ENCODE measurements at regions not wholly inside any gene's neighbourhood (a gene's known extent, or its start where the extent isn't known, plus 50 kb on each side); places are given as distances from the start of the nearest gene placed in this dataset.

DNA sequence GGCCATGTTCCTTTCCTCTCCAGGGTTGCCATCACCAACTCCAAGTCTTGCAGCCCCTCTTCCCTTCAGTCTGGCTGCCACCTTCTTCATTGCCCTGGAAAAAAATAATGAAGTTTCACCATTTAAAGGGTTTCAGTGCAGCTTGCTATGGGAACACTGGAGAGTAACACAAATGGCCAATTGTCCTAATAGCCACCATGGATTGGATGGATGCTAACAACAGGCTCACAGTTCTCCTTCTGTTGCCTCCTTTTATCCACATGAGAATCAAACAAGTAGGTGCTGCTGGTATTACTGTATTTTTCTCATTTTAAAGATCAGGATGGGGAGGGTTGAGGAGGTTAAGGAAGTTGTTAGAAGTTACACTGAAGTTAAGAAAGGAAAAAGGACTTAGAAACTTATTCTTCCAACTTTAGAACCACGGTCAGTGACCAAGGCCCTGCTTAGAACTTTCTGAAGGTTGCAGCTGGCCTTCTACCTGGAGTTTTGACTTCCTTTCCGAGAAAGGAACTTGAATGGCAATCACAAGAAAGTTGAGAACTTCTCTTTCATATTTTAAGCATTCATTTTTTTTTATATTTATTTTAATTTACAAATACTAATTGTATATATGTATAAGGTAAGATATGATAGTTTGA lies 198.0 kb upstream of the MAF start:
- Histone ChIP-seq H4K91ac (ENCODE audit: insufficient read length, low read depth, low read length) (no peak overlapping the region), H2BK15ac (ENCODE audit: low read depth, low read length) (no peak overlapping the region), H3K27ac (ENCODE audit: insufficient read length, low read depth, low read length) (no peak overlapping the region), H2AK5ac (ENCODE audit: insufficient read length, low read length) (no peak overlapping the region), H3K9ac (ENCODE audit: extremely low read depth, insufficient read length, low read length) (no peak overlapping the region), H2BK5ac (ENCODE audit: insufficient read length, low read length) (no peak overlapping the region), H3K18ac (ENCODE audit: insufficient read length, low read depth, low read length) (no peak overlapping the region), H2AFZ (ENCODE audit: low read length) (no peak overlapping the region), H3T11ph (ENCODE audit: low read length) (no peak overlapping the region), H2BK120ac (ENCODE audit: low read depth, low read length, poor library complexity, severe bottlenecking) (no peak overlapping the region), H3K27me3 (ENCODE audit: insufficient read depth, low read length) (no peaks in the 10 kb centered on the region), H3K4me2 (ENCODE audit: insufficient read depth, insufficient read length, low read length) (no peak overlapping the region), H3K14ac (ENCODE audit: insufficient read depth, low read length) (no peak overlapping the region), H3K9me3 (ENCODE audit: control insufficient read depth, low read depth, low read length) (no peaks in the 10 kb centered on the region), H4K5ac (ENCODE audit: insufficient read length, low read depth, low read length) (no peak overlapping the region), H3K4me1 (ENCODE audit: insufficient read depth, low read length) (no peaks in the 10 kb centered on the region; the same call in 1 of the 2 replicates), H2BK20ac (ENCODE audit: low read depth, low read length, poor library complexity, severe bottlenecking) (no peak overlapping the region), H4K8ac (replicated peaks; ENCODE audit: insufficient read length, low read depth, low read length) (no peak overlapping the region), H3K79me1 (ENCODE audit: insufficient read depth, low read depth, low read length, poor library complexity, severe bottlenecking) (no peaks in the 10 kb centered on the region), H4K20me1 (ENCODE audit: control insufficient read depth, insufficient read depth, insufficient read length) (no peaks in the 10 kb centered on the region), H3K23ac (ENCODE audit: insufficient read length, low read depth, low read length) (no peak overlapping the region), H3K79me2 (ENCODE audit: insufficient read depth, low read length) (no peaks in the 10 kb centered on the region), H3K23me2 (ENCODE audit: insufficient read length, low read depth, low read length, poor library complexity, severe bottlenecking) (no peaks in the 10 kb centered on the region), H3K4ac (ENCODE audit: low read depth, low read length) (no peak overlapping the region), H2BK12ac (ENCODE audit: insufficient read length, low read depth, low read length) (no peak overlapping the region), H3K56ac (ENCODE audit: insufficient read length, low read depth, low read length) (no peak overlapping the region)
- H3K27me3 Mint-ChIP-seq (ENCODE audit: low read depth) = no peaks in the 10 kb centered on the region; the same call in 1 of the 2 replicates
- no peaks in the 10 kb centered on the region; a peak in 1 of 7 replicates for H3K36me3 Mint-ChIP-seq (ENCODE audit: insufficient read depth in 1 of 3, low read depth in 3 of 3)
- H3K4me3 Mint-ChIP-seq = no peak overlapping the region
- H3K4me1 Mint-ChIP-seq = peaks cover 19 to 20% of the 10 kb centered on the region in 2 experiments
- no CpG with 5 or more reads among the region's 2 CpGs for WGBS (ENCODE audit: extremely low coverage, insufficient read length, low lambda C conversion rate)
- H3K27ac Mint-ChIP-seq = no peak overlapping the region
- no peaks in the 10 kb centered on the region; a peak in 1 of 5 replicates for H3K9me3 Mint-ChIP-seq
- DNase-seq = no peak
- TF ChIP-seq, protein P1, sequence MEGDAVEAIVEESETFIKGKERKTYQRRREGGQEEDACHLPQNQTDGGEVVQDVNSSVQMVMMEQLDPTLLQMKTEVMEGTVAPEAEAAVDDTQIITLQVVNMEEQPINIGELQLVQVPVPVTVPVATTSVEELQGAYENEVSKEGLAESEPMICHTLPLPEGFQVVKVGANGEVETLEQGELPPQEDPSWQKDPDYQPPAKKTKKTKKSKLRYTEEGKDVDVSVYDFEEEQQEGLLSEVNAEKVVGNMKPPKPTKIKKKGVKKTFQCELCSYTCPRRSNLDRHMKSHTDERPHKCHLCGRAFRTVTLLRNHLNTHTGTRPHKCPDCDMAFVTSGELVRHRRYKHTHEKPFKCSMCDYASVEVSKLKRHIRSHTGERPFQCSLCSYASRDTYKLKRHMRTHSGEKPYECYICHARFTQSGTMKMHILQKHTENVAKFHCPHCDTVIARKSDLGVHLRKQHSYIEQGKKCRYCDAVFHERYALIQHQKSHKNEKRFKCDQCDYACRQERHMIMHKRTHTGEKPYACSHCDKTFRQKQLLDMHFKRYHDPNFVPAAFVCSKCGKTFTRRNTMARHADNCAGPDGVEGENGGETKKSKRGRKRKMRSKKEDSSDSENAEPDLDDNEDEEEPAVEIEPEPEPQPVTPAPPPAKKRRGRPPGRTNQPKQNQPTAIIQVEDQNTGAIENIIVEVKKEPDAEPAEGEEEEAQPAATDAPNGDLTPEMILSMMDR (conservative IDR thresholded peaks at IDR 0.05) = no peak

All from H9 (cell line).